WTC11 (cell line): ENCODE measurements at regions not wholly inside any gene's neighbourhood (a gene's known extent, or its start where the extent isn't known, plus 50 kb on each side); places are given as distances from the start of the nearest gene placed in this dataset.

Experiments
- ATAC-seq: fragments of 200-7000 bp; cut with Tn5 transposase; 2 replicates; pipeline ENCODE4 v1.10.0; 2021; ENCODE audit warnings: mild to moderate bottlenecking, moderate library complexity
- CTCF ChIA-PET: fragments of 300-600 bp; sonication (Branson Sonifier 250); formaldehyde crosslinking; loops from one replicate; lab custom pipeline; 2021; ENCODE audit warnings: antibody characterized with exemption; lab: Charles Lee
- POLR2A ChIA-PET: fragments of 350-600 bp; sonication (Branson Sonifier 250); formaldehyde crosslinking; loops from one replicate; lab custom pipeline; 2021; ENCODE audit warnings: antibody characterized with exemption; lab: Charles Lee
- DNase-seq: peaks from one replicate; pipeline ENCODE4 v3.0.0; 2021; ENCODE audit warnings: low spot score
- H3K27ac Mint-ChIP-seq: 2 replicates; pipeline ENCODE4 v1.8.0; 2021; ENCODE audit warnings: mixed read lengths
- H3K27me3 Mint-ChIP-seq: 2 replicates; pipeline ENCODE4 v1.8.0; 2021; ENCODE audit warnings: low read depth, mild to moderate bottlenecking, moderate library complexity, mixed read lengths
- H3K36me3 Mint-ChIP-seq: 2 replicates; pipeline ENCODE4 v1.8.0; 2021; ENCODE audit warnings: mixed read lengths
- H3K4me1 Mint-ChIP-seq: 2 replicates; pipeline ENCODE4 v1.8.0; 2022; ENCODE audit warnings: mixed read lengths
- H3K4me3 Mint-ChIP-seq: 2 replicates; pipeline ENCODE4 v1.8.0; 2021; ENCODE audit warnings: mild to moderate bottlenecking, moderate library complexity, mixed read lengths
- H3K9me3 Mint-ChIP-seq: 2 replicates; pipeline ENCODE4 v1.8.0; 2021; ENCODE audit warnings: mixed read lengths
- AFF4 ChIP-seq: sonication (generic); formaldehyde crosslinking; IDR thresholded peaks from 2 replicates; pipeline ENCODE4 v1.8.1; 2023; ENCODE audit warnings: mild to moderate bottlenecking, missing genetic modification reagents, borderline replicate concordance
- ATF3 ChIP-seq: sonication (generic); formaldehyde crosslinking; conservative IDR thresholded peaks from 2 replicates; pipeline ENCODE4 v1.8.1; 2022; ENCODE audit warnings: mild to moderate bottlenecking, missing genetic modification reagents
- ETV6 ChIP-seq: sonication (generic); formaldehyde crosslinking; IDR thresholded peaks from 2 replicates; pipeline ENCODE4 v1.8.1; 2022; ENCODE audit warnings: mild to moderate bottlenecking, missing genetic modification reagents
- FOXJ3 ChIP-seq: sonication (generic); formaldehyde crosslinking; IDR thresholded peaks from 2 replicates; pipeline ENCODE4 v1.9.0; 2021; ENCODE audit warnings: missing genetic modification reagents, mild to moderate bottlenecking, borderline replicate concordance
- FOXP1 ChIP-seq: sonication (generic); formaldehyde crosslinking; IDR thresholded peaks from 2 replicates; pipeline ENCODE4 v1.8.0; 2022; ENCODE audit warnings: missing genetic modification reagents, mild to moderate bottlenecking, moderate library complexity, borderline replicate concordance
- GTF2I ChIP-seq: fragments of 250-450 bp; sonication (Bioruptor Pico); conservative IDR thresholded peaks from 2 replicates; pipeline ENCODE4 v1.4.0; 2021; ENCODE audit warnings: mild to moderate bottlenecking
- IRF1 ChIP-seq: sonication (generic); formaldehyde crosslinking; IDR thresholded peaks from 2 replicates; pipeline ENCODE4 v1.8.0; 2023; ENCODE audit warnings: missing genetic modification reagents
- JAZF1 ChIP-seq: fragments of 250-450 bp; sonication (Bioruptor Pico); IDR thresholded peaks from 2 replicates; pipeline ENCODE4 v1.9.0; 2021; ENCODE audit warnings: moderate library complexity, mild to moderate bottlenecking, inconsistent platforms
- MXD4 ChIP-seq: fragments of 250-450 bp; sonication (Bioruptor Pico); IDR thresholded peaks from 2 replicates; pipeline ENCODE4 v1.8.0; 2021; ENCODE audit warnings: mild to moderate bottlenecking, moderate library complexity, borderline replicate concordance
- MYBL2 ChIP-seq: sonication (generic); formaldehyde crosslinking; IDR thresholded peaks from 2 replicates; pipeline ENCODE4 v1.8.1; 2023; ENCODE audit warnings: mild to moderate bottlenecking, moderate library complexity, missing genetic modification reagents
- NR1H2 ChIP-seq: sonication (generic); formaldehyde crosslinking; IDR thresholded peaks from 2 replicates; pipeline ENCODE4 v1.9.0; 2021; ENCODE audit warnings: mild to moderate bottlenecking, moderate library complexity, missing genetic modification reagents
- NR3C1 ChIP-seq: sonication (generic); formaldehyde crosslinking; conservative IDR thresholded peaks from 2 replicates; pipeline ENCODE4 v1.8.1; 2023; ENCODE audit warnings: low read depth, mild to moderate bottlenecking, missing genetic modification reagents
- OVOL2 ChIP-seq: fragments of 250-450 bp; sonication (Bioruptor Pico); IDR thresholded peaks from 2 replicates; pipeline ENCODE4 v1.9.0; 2021; ENCODE audit warnings: mild to moderate bottlenecking, borderline replicate concordance
- PREB ChIP-seq: sonication (generic); formaldehyde crosslinking; IDR thresholded peaks from 2 replicates; pipeline ENCODE4 v1.8.1; 2022; ENCODE audit warnings: mild to moderate bottlenecking, missing genetic modification reagents, moderate library complexity, borderline replicate concordance
- PRRX2 ChIP-seq: fragments of 250-450 bp; sonication (Bioruptor Pico); IDR thresholded peaks from 2 replicates; pipeline ENCODE4 v1.8.0; 2021; ENCODE audit warnings: mild to moderate bottlenecking
- RORB ChIP-seq: fragments of 250-450 bp; sonication (Bioruptor Pico); IDR thresholded peaks from 2 replicates; pipeline ENCODE4 v1.9.0; 2021; ENCODE audit warnings: mild to moderate bottlenecking
- TEAD1 ChIP-seq: sonication (generic); formaldehyde crosslinking; IDR thresholded peaks from 2 replicates; pipeline ENCODE4 v1.8.0; 2022; ENCODE audit warnings: mild to moderate bottlenecking, missing genetic modification reagents
- USF1 ChIP-seq: sonication (generic); formaldehyde crosslinking; IDR thresholded peaks from 2 replicates; pipeline ENCODE4 v1.8.0; 2022; ENCODE audit warnings: mild to moderate bottlenecking, missing genetic modification reagents
- ZBTB21 ChIP-seq: sonication (generic); formaldehyde crosslinking; IDR thresholded peaks from 2 replicates; pipeline ENCODE4 v1.8.1; 2023; ENCODE audit warnings: mild to moderate bottlenecking, missing genetic modification reagents, borderline replicate concordance
- ZMAT4 ChIP-seq: fragments of 250-450 bp; sonication (Bioruptor Pico); IDR thresholded peaks from 2 replicates; pipeline ENCODE4 v1.9.0; 2021; ENCODE audit warnings: mild to moderate bottlenecking
- ZNF263 ChIP-seq: sonication (generic); formaldehyde crosslinking; IDR thresholded peaks from 2 replicates; pipeline ENCODE4 v1.8.1; 2022; ENCODE audit warnings: low read depth, mild to moderate bottlenecking, moderate library complexity, missing genetic modification reagents
- ZNF281 ChIP-seq: sonication (generic); formaldehyde crosslinking; IDR thresholded peaks from 2 replicates; pipeline ENCODE4 v1.8.0; 2023; ENCODE audit warnings: mild to moderate bottlenecking, missing genetic modification reagents
- ZNF396 ChIP-seq: fragments of 250-450 bp; sonication (Bioruptor Pico); IDR thresholded peaks from 2 replicates; pipeline ENCODE4 v1.8.0; 2021; ENCODE audit warnings: mild to moderate bottlenecking, moderate library complexity, borderline replicate concordance
- ZNF416 ChIP-seq: fragments of 250-450 bp; sonication (Bioruptor Pico); IDR thresholded peaks from 2 replicates; pipeline ENCODE4 v1.9.0; 2021; ENCODE audit warnings: mild to moderate bottlenecking, inconsistent platforms

GRCh38 chr10:57979956-57980355, 287.7 kb downstream of the IPMK start:
- TF ChIP-seq MXD4 (CRISPR knock-in tag), result no peak
- TF ChIP-seq ATF3 (CRISPR knock-in tag), result no peak
- no peak for TF ChIP-seq JAZF1 (CRISPR knock-in tag)
- no peak for TF ChIP-seq FOXJ3
- no peak for TF ChIP-seq ZMAT4 (CRISPR knock-in tag)
- H3K27me3 Mint-ChIP-seq, result no peaks in the 10 kb centered on the region
- no peak for DNase-seq

GRCh38 chr10:57979491-57979890, 288.2 kb downstream of the IPMK start:
- ATAC-seq (no peak), DNase-seq (no peak)
- CTCF ChIA-PET, result no interaction called here
- Mint-ChIP-seq H3K27me3 (no peaks in the 10 kb centered on the region), H3K36me3 (peaks cover 7% of the 10 kb centered on the region), H3K27ac (no peak overlapping the region), H3K4me3 (no peak overlapping the region), H3K4me1 (peaks cover 7% of the 10 kb centered on the region), H3K9me3 (peaks cover 29% of the 10 kb centered on the region)
- POLR2A ChIA-PET, result no interaction called here
- TF ChIP-seq OVOL2 (CRISPR knock-in tag) (no peak), FOXJ3 (no peak), ZBTB21 (CRISPR knock-in tag) (no peak), NR3C1 (CRISPR knock-in tag) (no peak), MXD4 (CRISPR knock-in tag) (no peak)

More at GRCh38 chr10:57979956-57980355, 287.7 kb downstream of the IPMK start:
- Mint-ChIP-seq H3K4me3 (no peak overlapping the region), H3K36me3 (peaks cover 7% of the 10 kb centered on the region), H3K9me3 (peaks cover 28% of the 10 kb centered on the region), H3K4me1 (peaks cover 7% of the 10 kb centered on the region), H3K27ac (no peak overlapping the region)
- POLR2A ChIA-PET, result no interaction called here
- CTCF ChIA-PET, result no interaction called here
- no peak for ATAC-seq

GRCh38 chr10:57977262-57977661, 290.4 kb downstream of the IPMK start:
- Mint-ChIP-seq H3K4me1 (peaks cover 7% of the 10 kb centered on the region), H3K27me3 (no peaks in the 10 kb centered on the region), H3K36me3 (peaks cover 7% of the 10 kb centered on the region), H3K4me3 (no peak overlapping the region), H3K9me3 (peaks cover 32% of the 10 kb centered on the region), H3K27ac (no peak overlapping the region)
- CTCF ChIA-PET, result no interaction called here
- no peak for ATAC-seq
- no peak for DNase-seq
- POLR2A ChIA-PET, result no interaction called here
- TF ChIP-seq RORB (CRISPR knock-in tag) (no peak), ZNF281 (no peak), ETV6 (CRISPR knock-in tag) (no peak), ZNF263 (CRISPR knock-in tag) (no peak), USF1 (CRISPR knock-in tag) (no peak), IRF1 (CRISPR knock-in tag) (no peak), TEAD1 (CRISPR knock-in tag) (no peak), JAZF1 (CRISPR knock-in tag) (no peak), PRRX2 (no peak), AFF4 (no peak), PREB (CRISPR knock-in tag) (no peak), ZNF396 (CRISPR knock-in tag) (no peak), ZNF416 (CRISPR knock-in tag) (no peak), NR1H2 (CRISPR knock-in tag) (no peak), GTF2I (CRISPR knock-in tag) (no peak), FOXP1 (CRISPR knock-in tag) (no peak), MYBL2 (CRISPR knock-in tag) (no peak)
